Activated CD8-positive, alpha-beta T cell treated with anti-CD3 and anti-CD28 coated beads for 36 hours (primary cell): ENCODE measurements at regions not wholly inside any gene's neighbourhood (a gene's known extent, or its start where the extent isn't known, plus 50 kb on each side); places are given as distances from the start of the nearest gene placed in this dataset.

Experiments used
- ATAC-seq: fragments of 200-7000 bp; cut with Tn5 transposase; one replicate; pipeline ENCODE4 v1.10.0; 2021; ENCODE audit warnings: mild to moderate bottlenecking, moderate library complexity
- CTCF ChIA-PET: fragments of 350-600 bp; sonication (Branson Sonifier 250); formaldehyde crosslinking; loops from one replicate; lab custom pipeline; 2021; ENCODE audit warnings: antibody characterized with exemption; lab: Charles Lee
- POLR2A ChIA-PET: fragments of 350-600 bp; sonication (Branson Sonifier 250); formaldehyde crosslinking; loops from one replicate; lab custom pipeline; 2021; ENCODE audit warnings: antibody characterized with exemption; lab: Charles Lee
- DNase-seq: peaks from one replicate; pipeline ENCODE4 v3.0.0-alpha.2; 2020
- H3K27ac Mint-ChIP-seq: one replicate; pipeline ENCODE4 v1.8.0; 2021; ENCODE audit warnings: mild to moderate bottlenecking, mixed read lengths
- H3K27me3 Mint-ChIP-seq: one replicate; pipeline ENCODE4 v1.8.0; 2021; ENCODE audit warnings: mixed read lengths
- H3K36me3 Mint-ChIP-seq: one replicate; pipeline ENCODE4 v1.8.0; 2021; ENCODE audit warnings: low read depth, mixed read lengths
- H3K4me1 Mint-ChIP-seq: one replicate; pipeline ENCODE4 v1.8.0; 2021; ENCODE audit warnings: low read depth, mixed read lengths
- H3K4me3 Mint-ChIP-seq: one replicate; pipeline ENCODE4 v1.8.0; 2021; ENCODE audit warnings: mild to moderate bottlenecking, moderate library complexity, mixed read lengths
- H3K9me3 Mint-ChIP-seq: one replicate; pipeline ENCODE4 v1.8.0; 2021; ENCODE audit warnings: mixed read lengths
- CTCF ChIP-seq: fragments of 200-600 bp; IDR thresholded peaks from one replicate; pipeline ENCODE4 v1.8.0; 2022; ENCODE audit warnings: antibody characterized with exemption, mild to moderate bottlenecking
- intact Hi-C: fragments of 100-400 bp; cut with micrococcal nuclease; formaldehyde crosslinking; loops from one replicate; pipeline ENCODE4 v1.10.0; 2022

- H3K27me3 Mint-ChIP-seq: peaks cover 2% of the 10 kb centered on the region
- H3K27ac Mint-ChIP-seq: no peak overlapping the region
- no peak overlapping the region for H3K4me3 Mint-ChIP-seq
- ChIA-PET POLR2A (no interaction called here), CTCF (no interaction called here)
- H3K4me1 Mint-ChIP-seq: peaks cover 13% of the 10 kb centered on the region
- TF ChIP-seq CTCF: no peak
- intact Hi-C loops: no loop called here
- no peak for DNase-seq
- H3K9me3 Mint-ChIP-seq: peaks cover 2% of the 10 kb centered on the region
- no peaks in the 10 kb centered on the region for H3K36me3 Mint-ChIP-seq
- ATAC-seq: no peak
These were observed 306.6 kb downstream of the MRPL39 start for GRCh38 chr21:25300632-25301031.

- no peak for TF ChIP-seq CTCF
- Mint-ChIP-seq H3K27ac (no peak overlapping the region), H3K36me3 (no peaks in the 10 kb centered on the region), H3K4me3 (no peak overlapping the region), H3K9me3 (peaks cover 4% of the 10 kb centered on the region), H3K4me1 (peaks cover 13% of the 10 kb centered on the region), H3K27me3 (peaks cover 2% of the 10 kb centered on the region)
- DNase-seq (no peak), ATAC-seq (peak; percentile 91)
- intact Hi-C loops: no loop called here
- ChIA-PET CTCF (interaction anchor here (1.3 kb wide), 1 partner anchor 15 kb away, joined by 3 read pairs; no protein-coding TSS in a partner anchor), POLR2A (no interaction called here)
These were observed 308.5 kb downstream of the MRPL39 start for GRCh38 chr21:25298512-25299491.

- DNase-seq: no peak
- Mint-ChIP-seq H3K9me3 (peaks cover 4% of the 10 kb centered on the region), H3K4me3 (no peak overlapping the region), H3K27ac (no peak overlapping the region), H3K4me1 (peaks cover 13% of the 10 kb centered on the region), H3K36me3 (no peaks in the 10 kb centered on the region), H3K27me3 (peaks cover 2% of the 10 kb centered on the region)
- intact Hi-C loops: no loop called here
- ATAC-seq: no peak
- ChIA-PET CTCF (no interaction called here), POLR2A (no interaction called here)
- no peak for TF ChIP-seq CTCF
These were observed 310.2 kb downstream of the MRPL39 start for GRCh38 chr21:25297117-25297516.

GRCh38 chr21:25296252-25296651 lies 311.0 kb downstream of the MRPL39 start:
- DNase-seq (no peak), ATAC-seq (no peak)
- Mint-ChIP-seq H3K27me3 (peaks cover 2% of the 10 kb centered on the region), H3K27ac (no peak overlapping the region), H3K4me3 (no peak overlapping the region), H3K4me1 (peaks cover 13% of the 10 kb centered on the region), H3K36me3 (no peaks in the 10 kb centered on the region), H3K9me3 (peaks cover 4% of the 10 kb centered on the region)
- intact Hi-C loops: no loop called here
- no peak for TF ChIP-seq CTCF
- ChIA-PET POLR2A (no interaction called here), CTCF (no interaction called here)

GRCh38 chr21:25292396-25292795 lies 314.9 kb downstream of the MRPL39 start:
- no peaks in the 10 kb centered on the region for H3K4me1 Mint-ChIP-seq
- ATAC-seq: no peak
- CTCF ChIA-PET: interaction anchor here (1.8 kb wide), 1 partner anchor 13 kb away, joined by 4 read pairs; no protein-coding TSS in a partner anchor

More at GRCh38 chr21:25292396-25292795, 314.9 kb downstream of the MRPL39 start:
- intact Hi-C loops: no loop called here
- Mint-ChIP-seq H3K4me3 (no peak overlapping the region), H3K27ac (no peak overlapping the region), H3K27me3 (peaks cover 2% of the 10 kb centered on the region), H3K9me3 (peaks cover 2% of the 10 kb centered on the region), H3K36me3 (no peaks in the 10 kb centered on the region)
- no peak for DNase-seq
- no peak for TF ChIP-seq CTCF
- POLR2A ChIA-PET: no interaction called here
